ENCODE measurements at regions not wholly inside any gene's neighbourhood (a gene's known extent, or its start where the extent isn't known, plus 50 kb on each side); places are given as distances from the start of the nearest gene placed in this dataset.

GRCh38 chr10:42707234-42707633 is 68.9 kb upstream of the ZNF33B start:
- TF ChIP-seq SP1 (IDR thresholded peaks at IDR 0.05), result no peak
- TF ChIP-seq PKNOX1 (IDR thresholded peaks at IDR 0.05), result no peak
- no peak for TF ChIP-seq FOXK2 (IDR thresholded peaks at IDR 0.05)
- TF ChIP-seq SUZ12 (IDR thresholded peaks at IDR 0.05), result no peak

Data from HEK293T (cell line).